IPS DF 6.9 (cell line): ENCODE measurements at regions not wholly inside any gene's neighbourhood (a gene's known extent, or its start where the extent isn't known, plus 50 kb on each side); places are given as distances from the start of the nearest gene placed in this dataset.

Source experiments
- DNase-seq: peaks from one replicate; pipeline ENCODE4 v3.0.0-alpha.2; 2013; ENCODE audit warnings: low read depth, low spot score
- H3K27ac ChIP-seq: one replicate; pipeline ENCODE4 v1.5.1; 2013; ENCODE audit warnings: low read length, control low read depth
- H3K27me3 ChIP-seq: 2 replicates; pipeline ENCODE4 v1.6.1; 2013; ENCODE audit warnings: mild to moderate bottlenecking, low read length; ENCODE audit not compliant: control insufficient read depth, insufficient read depth
- H3K36me3 ChIP-seq: 2 replicates; pipeline ENCODE4 v1.6.1; 2013; ENCODE audit warnings: low read length; ENCODE audit not compliant: control insufficient read depth, insufficient read depth
- H3K4me1 ChIP-seq: 2 replicates; pipeline ENCODE4 v1.6.1; 2013; ENCODE audit warnings: low read length; ENCODE audit not compliant: control insufficient read depth, insufficient read depth
- H3K4me3 ChIP-seq: 2 replicates; pipeline ENCODE4 v1.5.1; 2013; ENCODE audit warnings: mild to moderate bottlenecking, low read length
- H3K9me3 ChIP-seq: 2 replicates; pipeline ENCODE4 v1.6.1; 2013; ENCODE audit warnings: low read length, inconsistent platforms; ENCODE audit not compliant: control insufficient read depth, insufficient read depth
- WGBS: extraction: QIAGEN DNeasy Blood & Tissue Kit; methylation state at CpG from one replicate; pipeline ENCODE4 v1.1.7; 2013; ENCODE audit warnings: mixed read lengths, missing lambda C conversion rate; ENCODE audit not compliant: insufficient read length, insufficient coverage; 5-methylcytosine and 5-hydroxymethylcytosine counted together

- H3K4me1 ChIP-seq: no peaks in the 10 kb centered on the region; the same call in 1 of the 2 replicates
- H3K36me3 ChIP-seq: no peaks in the 10 kb centered on the region
- no peaks in the 10 kb centered on the region for H3K27me3 ChIP-seq
- no peak overlapping the region for H3K27ac ChIP-seq
- no peaks in the 10 kb centered on the region for H3K9me3 ChIP-seq
- no peak for DNase-seq
- no CpG with 5 or more reads among the region's 7 CpGs for WGBS
- no peak overlapping the region for H3K4me3 ChIP-seq
Observed at GRCh38 chr10:3016016-3016415, 51.3 kb upstream of the PFKP start.

- H3K9me3 ChIP-seq: no peaks in the 10 kb centered on the region
- H3K36me3 ChIP-seq: no peaks in the 10 kb centered on the region
- H3K27ac ChIP-seq: no peak overlapping the region
- no CpG with 5 or more reads among the region's 9 CpGs for WGBS
- DNase-seq: no peak
- H3K4me3 ChIP-seq: no peak overlapping the region
- H3K27me3 ChIP-seq: no peaks in the 10 kb centered on the region
- no peaks in the 10 kb centered on the region for H3K4me1 ChIP-seq
Observed at GRCh38 chr10:3014968-3015367, 52.4 kb upstream of the PFKP start.

DNA sequence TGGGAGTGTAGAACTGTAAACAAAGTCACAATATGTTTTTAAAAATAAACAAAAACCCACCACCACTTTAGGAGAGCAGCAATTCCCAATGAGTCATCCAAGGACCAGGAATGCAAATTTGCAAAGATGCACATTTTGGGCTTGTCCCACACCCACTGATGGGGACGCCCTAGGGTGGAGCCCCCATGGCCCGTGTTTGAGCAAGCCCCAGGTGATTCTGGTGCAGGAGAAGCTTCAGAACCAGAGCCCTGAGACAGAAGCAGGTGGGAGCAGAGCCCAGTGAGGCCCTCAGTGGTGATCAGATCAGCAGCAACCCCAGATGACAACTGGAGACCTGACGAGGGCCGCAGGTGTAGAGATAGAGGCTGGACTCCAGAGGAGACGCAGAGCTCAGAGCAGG lies 55.1 kb upstream of the PFKP start:
- H3K9me3 ChIP-seq: no peaks in the 10 kb centered on the region
- H3K4me3 ChIP-seq: no peak overlapping the region
- H3K27ac ChIP-seq: no peak overlapping the region
- H3K27me3 ChIP-seq: no peaks in the 10 kb centered on the region
- no peaks in the 10 kb centered on the region for H3K36me3 ChIP-seq
- no CpG with 5 or more reads among the region's 5 CpGs for WGBS
- no peaks in the 10 kb centered on the region for H3K4me1 ChIP-seq
- no peak for DNase-seq

DNA sequence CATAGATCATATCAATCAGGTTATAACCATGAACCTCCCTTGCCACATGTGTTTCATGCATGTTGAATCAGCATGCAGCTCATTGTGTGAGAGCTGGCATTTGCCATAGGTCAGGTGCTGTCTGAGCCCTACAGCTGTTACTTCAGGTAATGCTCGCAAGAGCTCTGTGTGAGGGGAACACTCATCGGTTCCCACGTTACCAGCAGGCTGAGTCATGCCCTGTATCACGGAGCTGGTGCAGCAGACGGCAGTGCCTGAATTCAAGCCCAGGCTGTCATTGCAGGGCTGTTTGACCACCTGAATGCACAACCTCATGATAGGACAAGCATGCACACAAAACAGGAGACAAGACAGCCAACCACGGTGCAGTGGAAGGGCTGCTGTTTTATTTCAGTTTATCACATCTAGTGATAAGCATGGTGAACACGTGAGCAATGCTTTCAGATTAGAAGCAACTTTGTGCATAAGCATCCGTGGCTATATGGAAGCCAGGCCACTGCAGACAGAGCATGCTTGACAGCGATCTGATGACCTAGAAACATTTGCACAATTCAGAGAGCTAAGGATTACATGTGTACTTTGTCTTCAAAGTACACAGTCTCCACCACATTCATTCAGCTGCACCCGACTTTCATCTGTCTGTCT lies 56.4 kb upstream of the PFKP start:
- H3K27me3 ChIP-seq: no peaks in the 10 kb centered on the region
- no peaks in the 10 kb centered on the region for H3K9me3 ChIP-seq
- no CpG with 5 or more reads among the region's 10 CpGs for WGBS
- DNase-seq: no peak
- H3K36me3 ChIP-seq: no peaks in the 10 kb centered on the region
- no peak overlapping the region for H3K4me3 ChIP-seq
- H3K27ac ChIP-seq: no peak overlapping the region
- no peaks in the 10 kb centered on the region for H3K4me1 ChIP-seq

- no peak for DNase-seq
- no CpG with 5 or more reads among the region's 8 CpGs for WGBS
- no peaks in the 10 kb centered on the region for H3K27me3 ChIP-seq
- no peaks in the 10 kb centered on the region for H3K9me3 ChIP-seq
- H3K4me3 ChIP-seq: no peak overlapping the region
- no peaks in the 10 kb centered on the region for H3K36me3 ChIP-seq
- no peaks in the 10 kb centered on the region for H3K4me1 ChIP-seq
- no peak overlapping the region for H3K27ac ChIP-seq
Observed at GRCh38 chr10:3010334-3010733, 57.0 kb upstream of the PFKP start.

GRCh38 chr10:3009341-3009740 lies 58.0 kb upstream of the PFKP start:
- Histone ChIP-seq H3K27me3 (no peaks in the 10 kb centered on the region), H3K36me3 (no peaks in the 10 kb centered on the region), H3K9me3 (no peaks in the 10 kb centered on the region), H3K4me3 (no peak overlapping the region), H3K4me1 (no peaks in the 10 kb centered on the region), H3K27ac (no peak overlapping the region)
- no peak for DNase-seq
- no CpG with 5 or more reads among the region's 6 CpGs for WGBS

DNA sequence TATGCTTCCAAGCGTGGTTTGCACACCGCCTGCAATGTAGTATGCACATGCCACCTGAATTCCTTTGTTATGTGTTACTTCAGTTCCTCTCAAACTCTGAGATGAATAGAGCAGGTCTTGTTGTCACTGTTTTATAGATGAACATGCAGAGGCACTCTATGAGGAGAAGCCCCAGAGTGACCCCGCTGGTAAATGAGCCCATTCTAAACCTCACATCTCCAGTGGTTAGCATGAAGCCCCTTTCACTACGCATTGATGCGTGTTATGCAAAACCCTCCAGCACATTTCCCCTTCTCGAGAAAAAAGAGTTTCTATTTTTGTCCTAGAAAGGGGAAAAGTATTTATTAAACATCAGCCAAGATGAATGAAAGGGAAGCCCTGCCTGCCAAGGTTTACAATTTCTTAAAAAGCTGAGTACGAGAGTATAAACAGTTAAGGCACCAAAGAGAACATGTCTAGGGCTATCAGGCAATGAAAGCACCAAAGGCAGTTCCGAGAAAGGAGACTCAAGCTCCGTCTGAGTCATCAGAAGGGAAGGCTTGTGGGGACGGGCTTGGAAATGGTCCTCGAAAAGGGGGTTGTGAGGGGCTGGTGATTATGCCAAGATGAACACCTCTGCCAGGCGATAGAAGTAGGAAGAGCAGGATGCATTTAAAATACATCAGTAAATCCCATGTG lies 58.7 kb upstream of the PFKP start:
- H3K27ac ChIP-seq: no peak overlapping the region
- WGBS: no CpG with 5 or more reads among the region's 12 CpGs
- no peak overlapping the region for H3K4me3 ChIP-seq
- no peaks in the 10 kb centered on the region for H3K27me3 ChIP-seq
- no peaks in the 10 kb centered on the region for H3K9me3 ChIP-seq
- H3K36me3 ChIP-seq: no peaks in the 10 kb centered on the region
- no peaks in the 10 kb centered on the region for H3K4me1 ChIP-seq
- DNase-seq: no peak

- no peak for DNase-seq
Observed at GRCh38 chr10:3006607-3007006, 60.7 kb upstream of the PFKP start.

GRCh38 chr10:3006093-3006492 lies 61.3 kb upstream of the PFKP start:
- DNase-seq: no peak
- WGBS: no CpG with 5 or more reads among the region's 3 CpGs
- H3K4me1 ChIP-seq: no peaks in the 10 kb centered on the region
- H3K36me3 ChIP-seq: no peaks in the 10 kb centered on the region
- H3K27me3 ChIP-seq: no peaks in the 10 kb centered on the region
- H3K4me3 ChIP-seq: no peak overlapping the region
- H3K9me3 ChIP-seq: no peaks in the 10 kb centered on the region
- no peak overlapping the region for H3K27ac ChIP-seq

More at GRCh38 chr10:3006607-3007006, 60.7 kb upstream of the PFKP start:
- no peaks in the 10 kb centered on the region for H3K27me3 ChIP-seq
- H3K9me3 ChIP-seq: no peaks in the 10 kb centered on the region
- H3K4me3 ChIP-seq: no peak overlapping the region
- H3K4me1 ChIP-seq: no peaks in the 10 kb centered on the region
- no CpG with 5 or more reads among the region's 1 CpG for WGBS
- H3K36me3 ChIP-seq: no peaks in the 10 kb centered on the region
- H3K27ac ChIP-seq: no peak overlapping the region

- WGBS: no CpG with 5 or more reads among the region's 2 CpGs
- H3K27me3 ChIP-seq: no peaks in the 10 kb centered on the region
- no peak for DNase-seq
- H3K9me3 ChIP-seq: no peaks in the 10 kb centered on the region
- no peak overlapping the region for H3K27ac ChIP-seq
- no peaks in the 10 kb centered on the region for H3K4me1 ChIP-seq
- no peak overlapping the region for H3K4me3 ChIP-seq
- no peaks in the 10 kb centered on the region for H3K36me3 ChIP-seq
Observed at GRCh38 chr10:3002304-3002703, 65.0 kb upstream of the PFKP start.

DNA sequence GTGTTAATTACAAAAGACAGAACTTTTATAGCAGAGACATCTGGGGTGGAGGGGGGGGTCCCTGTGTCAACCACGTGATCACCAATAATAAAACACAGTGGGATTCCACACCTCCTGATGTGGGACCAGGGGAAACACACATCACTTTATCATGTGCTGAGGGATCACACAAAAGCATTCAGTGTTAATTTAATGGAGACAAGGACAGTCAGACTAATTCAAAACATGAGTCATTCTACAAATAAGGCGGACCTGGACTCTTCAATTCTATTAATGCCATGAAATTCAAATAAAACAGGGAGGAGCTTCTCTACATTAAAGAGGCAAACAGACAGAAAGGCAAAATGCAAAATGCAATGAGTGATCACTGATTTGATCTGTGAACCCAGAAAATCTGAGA lies 67.3 kb upstream of the PFKP start:
- H3K9me3 ChIP-seq: no peaks in the 10 kb centered on the region
- H3K36me3 ChIP-seq: no peaks in the 10 kb centered on the region
- no peaks in the 10 kb centered on the region for H3K27me3 ChIP-seq
- no peak for DNase-seq
- no peaks in the 10 kb centered on the region for H3K4me1 ChIP-seq
- H3K27ac ChIP-seq: no peak overlapping the region
- no CpG with 5 or more reads among the region's 2 CpGs for whole genome bisulfite sequencing
- no peak overlapping the region for H3K4me3 ChIP-seq
